NCI-H460 (cell line): ENCODE measurements at regions not wholly inside any gene's neighbourhood (a gene's known extent, or its start where the extent isn't known, plus 50 kb on each side); places are given as distances from the start of the nearest gene placed in this dataset.

Source experiments
- DNase-seq: peaks from one replicate; pipeline ENCODE4 v3.0.0-alpha.2; 2016; ENCODE audit warnings: low read depth; ENCODE audit errors: extremely low read depth

GRCh38 chr13:83355041-83355440 lies 527.2 kb downstream of the SLITRK1 start:
- no peak for DNase-seq

DNA sequence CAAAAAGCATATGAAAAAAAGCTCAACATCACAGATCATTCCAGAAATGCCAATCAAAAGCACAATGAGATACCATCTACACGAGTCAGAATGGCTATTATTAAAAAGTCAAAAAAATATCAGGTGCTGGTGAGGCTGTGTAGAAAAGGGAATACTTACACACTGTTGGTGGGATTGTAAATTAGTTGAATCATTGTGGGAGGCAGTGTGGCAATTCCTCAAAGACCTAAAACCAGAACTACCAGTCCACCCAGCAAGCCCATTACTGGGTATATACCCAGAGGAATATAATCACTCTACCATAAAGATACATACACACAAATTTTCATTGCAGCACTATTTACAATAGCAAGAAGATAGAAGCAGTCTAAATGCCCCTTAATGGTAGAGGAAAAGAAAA lies 529.9 kb downstream of the SLITRK1 start:
- DNase-seq: no peak

GRCh38 chr13:83350569-83350968 lies 531.7 kb downstream of the SLITRK1 start:
- peak; percentile 8 for DNase-seq

GRCh38 chr13:83344518-83344917 lies 537.8 kb downstream of the SLITRK1 start:
- no peak for DNase-seq

DNA sequence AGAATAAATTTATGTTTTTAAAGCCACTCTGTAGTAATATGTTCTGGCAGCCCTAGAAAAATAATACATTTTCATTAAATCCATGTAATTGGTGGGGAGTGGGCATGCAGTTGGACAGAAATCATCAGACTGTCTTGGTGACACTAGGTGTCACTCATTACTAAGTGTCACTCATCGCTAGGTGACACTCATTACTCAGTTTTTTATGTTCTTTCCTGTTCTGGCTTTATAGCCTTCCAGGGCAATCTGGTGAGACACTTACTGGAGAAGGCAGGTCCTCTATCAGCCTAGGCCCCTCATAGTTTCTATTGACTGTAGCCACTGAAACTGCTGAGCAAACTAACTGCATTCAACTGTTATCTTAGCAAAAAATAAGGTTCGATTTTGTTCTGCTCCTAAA lies 542.1 kb downstream of the SLITRK1 start:
- no peak for DNase-seq

- DNase-seq: no peak
These were observed 548.5 kb downstream of the SLITRK1 start for GRCh38 chr13:83333614-83334388.

- no peak for DNase-seq
These were observed 549.5 kb downstream of the SLITRK1 start for GRCh38 chr13:83332751-83333150.

GRCh38 chr13:83327091-83327490 lies 555.2 kb downstream of the SLITRK1 start:
- no peak for DNase-seq

- DNase-seq: no peak
These were observed 557.0 kb downstream of the SLITRK1 start for GRCh38 chr13:83325125-83325853.

DNA sequence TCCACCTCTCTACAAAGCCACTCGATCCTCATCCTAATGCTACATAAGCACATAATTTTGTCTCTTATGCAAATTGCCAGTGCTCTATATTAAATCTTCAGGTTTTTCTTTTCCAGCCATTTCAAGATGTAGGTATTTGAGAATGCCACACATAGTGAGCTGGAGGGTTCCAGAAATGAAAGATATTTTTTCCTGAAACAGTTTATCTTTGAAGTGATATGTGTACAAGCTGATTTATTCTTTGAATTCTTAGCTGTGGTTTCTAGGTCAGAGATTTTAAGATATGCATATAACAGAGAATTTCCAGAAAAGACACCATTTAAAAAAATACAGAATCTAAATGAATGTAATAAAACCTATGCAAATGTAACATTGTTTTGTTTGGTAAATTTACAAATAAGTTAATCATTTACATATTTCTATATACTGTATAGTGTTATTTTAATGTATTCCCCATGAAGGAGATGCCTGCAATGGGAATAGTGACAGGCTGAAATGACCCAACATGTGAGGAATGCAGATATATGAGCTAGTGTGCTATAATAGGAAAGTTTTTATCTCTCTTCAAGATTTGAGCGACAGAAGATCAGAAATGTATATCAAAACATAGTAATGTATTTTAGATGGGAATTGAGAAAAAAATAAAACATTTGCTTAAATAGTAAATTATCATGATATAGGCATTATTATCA lies 570.2 kb downstream of the SLITRK1 start:
- no peak for DNase-seq

DNA sequence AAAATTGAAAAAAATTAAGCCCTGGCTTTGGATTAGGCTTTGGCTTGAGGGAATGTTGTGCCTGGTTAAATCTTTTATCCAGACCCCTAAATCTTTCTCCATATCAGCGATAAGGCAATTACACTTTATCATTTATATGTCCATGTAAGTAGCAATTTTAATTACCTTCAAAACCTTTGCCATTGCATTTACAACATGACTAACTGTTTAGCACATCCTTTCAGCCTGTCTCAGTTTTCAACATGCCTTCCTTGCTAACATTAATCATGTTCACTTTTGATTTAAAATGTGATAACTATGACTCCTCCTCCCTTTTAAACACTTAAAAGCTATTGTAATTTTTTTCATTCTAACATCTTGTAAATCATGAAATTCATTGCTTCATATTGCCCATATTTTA lies 583.7 kb downstream of the SLITRK1 start:
- no peak for DNase-seq

DNA sequence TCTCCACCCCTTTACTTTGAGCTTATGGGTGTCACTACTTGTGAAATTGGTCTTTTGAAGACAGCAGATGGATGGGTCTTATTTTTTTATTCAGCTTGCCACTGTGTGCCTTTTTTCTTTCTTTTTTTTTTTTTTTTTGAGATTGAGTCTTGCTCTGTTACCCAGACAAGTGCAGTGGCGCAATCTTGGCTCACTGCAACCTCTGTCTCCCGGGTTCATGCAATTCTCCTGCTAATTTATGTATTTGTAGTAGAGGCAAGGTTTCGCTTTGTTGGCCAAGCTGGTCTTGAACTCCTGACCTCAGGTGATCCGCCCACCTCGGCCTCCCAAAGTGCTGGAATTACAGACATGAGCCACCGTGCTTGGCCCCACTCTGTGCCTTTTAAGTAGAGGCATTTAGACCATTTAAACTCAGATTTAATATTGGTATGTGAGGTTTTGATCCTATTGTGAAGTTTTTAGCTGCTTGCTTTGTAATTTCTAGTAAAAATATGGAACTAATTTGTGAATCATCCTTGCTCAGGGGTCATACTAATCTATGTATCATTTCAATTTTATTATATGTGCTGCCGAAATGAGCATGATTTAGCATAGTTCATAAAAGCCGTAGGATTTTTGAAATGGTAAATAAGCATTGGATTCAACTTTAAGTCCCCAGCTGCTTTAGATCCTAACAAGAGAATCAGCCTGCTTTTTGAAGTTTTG lies 584.5 kb downstream of the SLITRK1 start:
- DNase-seq: no peak

DNA sequence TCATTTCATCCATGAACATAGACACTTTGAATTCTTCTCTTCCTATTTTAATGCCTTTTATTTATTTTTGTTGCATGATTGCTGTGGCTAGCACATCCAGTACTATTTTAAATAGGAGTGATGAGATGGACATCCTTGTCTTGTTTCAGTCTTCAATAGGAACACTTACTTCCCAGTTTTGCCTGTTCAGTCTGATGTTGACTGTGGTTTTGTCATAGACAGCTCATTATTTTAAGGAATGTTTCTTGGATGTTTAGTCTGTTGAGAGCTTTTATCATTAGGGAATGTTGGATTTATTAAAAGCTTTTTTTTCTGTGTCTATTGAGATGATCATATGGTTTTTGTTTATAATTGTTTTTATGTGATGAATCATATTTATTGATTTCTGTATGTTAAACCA lies 586.6 kb downstream of the SLITRK1 start:
- no peak for DNase-seq

GRCh38 chr13:83286737-83287136 lies 595.5 kb downstream of the SLITRK1 start:
- no peak for DNase-seq

DNA sequence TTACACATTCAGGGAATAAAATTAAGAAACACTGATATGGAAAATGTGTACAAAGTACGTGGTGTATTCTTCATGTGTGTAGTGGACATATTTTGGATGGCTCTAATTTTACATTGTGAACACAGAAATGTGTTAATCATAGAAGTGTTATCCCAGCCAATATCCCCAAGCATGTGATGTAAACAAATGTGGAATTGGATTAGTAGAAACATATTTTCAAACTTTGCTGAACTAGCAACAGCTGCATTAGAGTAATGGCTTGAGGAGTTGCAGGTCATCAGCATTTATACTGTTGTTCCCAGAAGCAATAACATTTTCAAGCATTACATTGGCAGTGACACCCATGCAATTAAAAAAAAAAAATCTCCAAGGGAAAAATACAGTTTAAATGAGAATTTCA lies 600.6 kb downstream of the SLITRK1 start:
- no peak for DNase-seq

DNA sequence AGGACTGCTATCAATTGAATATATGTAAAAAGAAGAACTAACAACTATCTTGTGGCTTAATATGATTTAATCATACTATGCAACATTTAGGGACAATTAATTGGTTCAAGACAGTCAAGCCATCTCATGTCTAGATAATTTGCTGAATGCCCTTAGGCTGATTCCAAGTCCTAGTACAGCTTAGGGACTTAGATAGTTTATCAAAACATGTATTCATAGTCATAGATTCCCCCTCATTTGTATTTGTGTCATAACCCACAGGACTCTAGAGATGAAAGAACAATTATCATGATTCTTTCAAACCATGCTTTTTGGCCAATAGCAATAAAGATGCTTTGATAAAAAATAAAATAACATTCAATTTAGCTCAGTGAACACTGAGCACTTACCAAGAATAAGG lies 607.6 kb downstream of the SLITRK1 start:
- no peak for DNase-seq

- DNase-seq: no peak
These were observed 609.5 kb downstream of the SLITRK1 start for GRCh38 chr13:83272652-83273240.

DNA sequence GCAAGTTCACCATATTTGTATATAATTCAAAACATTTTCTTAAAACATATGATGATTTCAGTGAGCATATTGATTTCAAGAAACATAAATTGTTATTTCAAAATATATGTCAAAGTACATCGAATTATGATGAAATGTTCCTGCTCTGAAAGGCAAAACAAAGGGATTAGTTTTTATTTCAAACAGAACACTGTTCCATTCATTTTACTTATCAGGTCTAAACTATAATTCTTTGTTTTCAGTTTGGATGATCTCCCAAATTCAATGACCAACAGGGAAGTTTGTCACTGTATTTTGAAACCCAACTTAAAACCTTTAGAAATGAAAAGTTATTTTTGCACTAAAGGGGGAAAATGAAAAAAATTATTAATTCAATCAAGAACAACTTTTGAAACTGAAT lies 610.2 kb downstream of the SLITRK1 start:
- DNase-seq: no peak

DNA sequence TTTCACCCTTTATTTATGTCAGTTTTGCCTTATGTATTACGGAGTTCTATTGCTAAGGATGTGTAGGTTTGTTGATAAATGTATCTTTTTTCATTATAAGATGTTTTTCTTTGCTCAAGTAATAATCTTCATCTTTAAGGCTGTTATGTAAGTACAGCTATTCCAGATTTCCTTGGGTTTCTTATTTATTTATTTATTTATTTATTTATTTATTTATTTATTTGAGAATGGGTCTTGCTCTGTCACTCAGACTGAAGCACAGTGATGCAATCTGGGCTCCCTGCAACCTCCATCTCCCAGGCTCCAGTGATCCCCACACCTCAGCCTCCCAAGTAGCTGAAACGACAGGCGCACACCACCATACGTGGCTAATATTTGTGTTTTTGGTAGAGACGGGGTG lies 617.0 kb downstream of the SLITRK1 start:
- no peak for DNase-seq

GRCh38 chr13:83248751-83249150 lies 633.5 kb downstream of the SLITRK1 start:
- no peak for DNase-seq

DNA sequence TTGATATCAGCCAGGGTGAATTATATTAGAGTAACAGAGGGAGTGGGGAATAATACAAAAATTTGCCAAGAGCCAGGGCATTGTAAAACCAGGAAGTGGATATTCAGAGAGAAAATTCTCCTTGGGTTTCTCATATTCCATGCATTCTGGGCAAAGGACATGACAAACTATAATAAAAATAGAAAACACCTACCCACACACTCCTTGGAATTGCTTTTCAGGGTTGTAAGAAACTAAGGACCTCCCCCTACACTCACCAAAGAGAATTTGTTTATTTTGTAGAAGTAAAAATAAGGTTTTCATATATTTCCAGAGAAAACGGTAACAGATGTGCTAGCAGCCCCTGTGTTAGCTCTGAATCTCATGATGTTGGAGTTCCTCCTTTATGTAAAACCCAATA lies 649.6 kb downstream of the SLITRK1 start:
- DNase-seq: no peak
